NB4 (cell line): ENCODE measurements at regions not wholly inside any gene's neighbourhood (a gene's known extent, or its start where the extent isn't known, plus 50 kb on each side); places are given as distances from the start of the nearest gene placed in this dataset.

ENCODE experiments used
- DNase-seq: peaks from one replicate; pipeline ENCODE4 v3.0.0; 2010; ENCODE audit warnings: low read depth
- H3K4me3 ChIP-seq: one replicate; pipeline ENCODE4 v1.5.1; 2011; ENCODE audit warnings: mild to moderate bottlenecking, low read depth, low read length, moderate library complexity
- CTCF ChIP-seq: IDR thresholded peaks from one replicate; pipeline ENCODE4 v1.5.1; 2012; ENCODE audit warnings: low read depth, low read length
- MYC ChIP-seq: IDR thresholded peaks from 2 replicates; pipeline ENCODE4 v1.6.1; 2011; ENCODE audit warnings: low read depth, low read length
- POLR2A ChIP-seq: IDR thresholded peaks from 2 replicates; pipeline ENCODE4 v1.6.1; 2011; ENCODE audit warnings: mild to moderate bottlenecking; ENCODE audit not compliant: insufficient read length; ENCODE audit errors: extremely low read depth
- TF ChIP-seq, protein P1 (sequence below): IDR thresholded peaks from 2 replicates; pipeline ENCODE4 v1.6.1; 2011; ENCODE audit warnings: low read depth, low read length

DNA sequence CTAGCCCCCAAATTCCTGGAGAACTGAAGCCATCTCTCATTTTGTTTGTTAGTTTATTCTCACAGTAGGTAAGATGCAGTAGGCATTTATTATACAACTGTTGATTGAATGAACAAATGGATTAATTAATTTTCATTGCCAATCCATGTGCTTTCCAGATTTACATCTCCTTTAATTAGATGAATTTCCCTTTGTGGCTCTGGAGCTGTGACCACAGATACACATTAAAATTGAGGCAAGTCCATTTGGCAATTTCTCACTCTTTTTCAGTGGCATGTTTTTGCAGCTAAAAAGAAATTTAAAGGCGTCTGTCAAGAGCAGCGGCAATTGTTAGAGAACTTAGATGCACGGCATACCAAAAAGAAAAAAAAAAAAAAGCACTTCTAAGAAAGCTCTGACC lies 635.4 kb upstream of the SOX9 start:
- DNase-seq, result no peak
- no peak overlapping the region for H3K4me3 ChIP-seq
- TF ChIP-seq, protein P1, sequence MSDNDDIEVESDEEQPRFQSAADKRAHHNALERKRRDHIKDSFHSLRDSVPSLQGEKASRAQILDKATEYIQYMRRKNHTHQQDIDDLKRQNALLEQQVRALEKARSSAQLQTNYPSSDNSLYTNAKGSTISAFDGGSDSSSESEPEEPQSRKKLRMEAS, result no peak
- TF ChIP-seq POLR2A (no peak), MYC (no peak), CTCF (no peak)

DNA sequence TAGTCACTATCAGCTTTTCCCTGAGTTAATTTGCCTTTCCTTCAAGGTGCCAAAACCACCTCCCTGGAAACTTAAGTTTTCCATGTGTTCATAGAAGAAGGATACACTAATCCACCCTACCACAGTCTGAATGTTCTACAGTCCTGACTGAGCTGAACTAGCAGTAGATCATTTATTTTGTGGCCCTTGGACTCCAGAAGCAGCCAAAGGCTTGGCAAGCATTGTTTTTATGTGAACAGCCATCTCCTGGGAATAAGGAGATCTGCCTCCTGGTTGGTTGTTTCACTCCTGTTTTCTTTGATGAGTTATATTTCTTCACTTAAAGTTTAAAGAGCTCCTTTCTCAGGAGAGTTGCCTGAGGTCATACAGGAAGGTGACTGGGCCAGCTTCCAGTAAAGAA lies 634.6 kb upstream of the SOX9 start:
- TF ChIP-seq POLR2A (no peak), MYC (no peak), CTCF (no peak)
- TF ChIP-seq, protein P1, result no peak
- DNase-seq, result no peak
- no peak overlapping the region for H3K4me3 ChIP-seq

- TF ChIP-seq MYC (no peak), POLR2A (no peak), CTCF (no peak)
- TF ChIP-seq, protein P1, result no peak
- no peak overlapping the region for H3K4me3 ChIP-seq
- DNase-seq, result no peak
Observed at GRCh38 chr17:71488851-71489250, 632.0 kb upstream of the SOX9 start.

DNA sequence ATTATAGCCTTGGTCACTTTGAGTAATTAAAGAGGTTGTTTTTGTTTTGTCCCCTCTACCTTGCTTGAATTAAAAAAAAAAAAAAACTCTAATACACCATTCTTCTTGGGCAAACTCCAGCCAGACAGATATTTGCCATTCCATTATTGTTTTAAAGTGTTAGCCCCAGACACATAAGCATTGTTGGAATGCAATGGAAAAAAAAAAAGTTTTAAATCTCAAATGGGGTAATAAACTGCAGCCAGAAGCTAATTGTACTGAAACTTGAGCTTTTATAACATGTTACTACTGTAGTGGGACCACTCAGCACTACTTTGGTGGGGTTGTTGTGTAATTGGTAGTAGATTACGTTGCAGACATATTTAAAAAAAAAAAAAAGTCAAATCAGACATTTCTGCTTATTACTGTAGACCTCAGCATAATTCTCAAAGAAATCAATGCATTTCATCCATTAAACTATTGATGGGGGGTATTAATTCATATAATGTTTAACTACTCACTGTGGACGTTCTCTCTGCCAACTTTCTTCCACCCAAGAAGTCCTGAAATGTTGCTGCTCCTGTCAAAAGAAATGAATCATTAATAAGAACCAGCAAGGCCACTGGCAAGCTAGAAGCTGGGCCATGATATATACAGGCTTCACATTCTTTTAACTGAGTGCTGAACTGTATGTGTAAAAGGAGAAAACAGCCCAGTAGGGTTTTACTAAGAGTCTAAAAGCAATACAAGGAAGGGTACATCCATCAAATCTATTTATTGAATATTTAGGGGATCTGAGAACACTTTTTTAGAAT lies 626.6 kb upstream of the SOX9 start:
- no peak overlapping the region for H3K4me3 ChIP-seq
- TF ChIP-seq MYC (no peak), CTCF (no peak), POLR2A (no peak)
- TF ChIP-seq, protein P1, result no peak
- DNase-seq, result no peak

GRCh38 chr17:71495420-71495819 lies 625.4 kb upstream of the SOX9 start:
- TF ChIP-seq, protein P1, result no peak
- no peak for TF ChIP-seq MYC
- TF ChIP-seq CTCF, result no peak
- TF ChIP-seq POLR2A, result no peak
- H3K4me3 ChIP-seq, result no peak overlapping the region
- no peak for DNase-seq
